Kidney epithelial cell (primary cell): ENCODE measurements at regions not wholly inside any gene's neighbourhood (a gene's known extent, or its start where the extent isn't known, plus 50 kb on each side); places are given as distances from the start of the nearest gene placed in this dataset.

Source experiments
- DNase-seq: peaks from one replicate; pipeline ENCODE4 v3.0.0-alpha.2; 2010; ENCODE audit warnings: low read depth
- H3K27me3 ChIP-seq: 2 replicates; pipeline ENCODE4 v1.6.0; 2011; ENCODE audit warnings: low read length; ENCODE audit not compliant: control insufficient read depth, insufficient read depth
- H3K36me3 ChIP-seq: 2 replicates; pipeline ENCODE4 v1.5.1; 2011; ENCODE audit warnings: low read length; ENCODE audit not compliant: control insufficient read depth, insufficient read depth
- H3K4me3 ChIP-seq: 2 replicates; pipeline ENCODE4 v1.5.1; 2011; ENCODE audit warnings: low read depth, mild to moderate bottlenecking, control low read depth, low read length
- CTCF ChIP-seq: IDR thresholded peaks from 2 replicates; pipeline ENCODE4 v1.5.1; 2011; ENCODE audit warnings: mild to moderate bottlenecking, moderate library complexity, low read length, control low read depth, inconsistent platforms; ENCODE audit not compliant: insufficient read depth, poor library complexity, severe bottlenecking

GRCh38 chr5:89128092-89128491, 245.1 kb upstream of the MEF2C start:
- DNase-seq, result no peak
- no peaks in the 10 kb centered on the region for H3K27me3 ChIP-seq
- H3K36me3 ChIP-seq, result no peaks in the 10 kb centered on the region
- no peak overlapping the region for H3K4me3 ChIP-seq
- TF ChIP-seq CTCF, result no peak

- Histone ChIP-seq H3K36me3 (no peaks in the 10 kb centered on the region), H3K4me3 (no peak overlapping the region), H3K27me3 (no peaks in the 10 kb centered on the region)
- TF ChIP-seq CTCF, result no peak
- DNase-seq, result no peak
Observed at GRCh38 chr5:89127191-89127590, 244.2 kb upstream of the MEF2C start.

GRCh38 chr5:89125372-89125771, 242.4 kb upstream of the MEF2C start:
- no peaks in the 10 kb centered on the region for H3K36me3 ChIP-seq
- no peak for TF ChIP-seq CTCF
- DNase-seq, result no peak
- H3K27me3 ChIP-seq, result no peaks in the 10 kb centered on the region
- H3K4me3 ChIP-seq, result no peak overlapping the region

- no peak for DNase-seq
- no peak overlapping the region for H3K4me3 ChIP-seq
- no peaks in the 10 kb centered on the region for H3K27me3 ChIP-seq
- no peak for TF ChIP-seq CTCF
- H3K36me3 ChIP-seq, result no peaks in the 10 kb centered on the region
Observed at GRCh38 chr5:89123581-89123980, 240.6 kb upstream of the MEF2C start.

- Histone ChIP-seq H3K27me3 (no peaks in the 10 kb centered on the region), H3K36me3 (no peaks in the 10 kb centered on the region), H3K4me3 (no peak overlapping the region)
- no peak for DNase-seq
- TF ChIP-seq CTCF, result no peak
Observed at GRCh38 chr5:89120719-89121118, 237.7 kb upstream of the MEF2C start.

- peak; percentile 34 for DNase-seq
- TF ChIP-seq CTCF, result no peak
- no peak overlapping the region for H3K4me3 ChIP-seq
- H3K27me3 ChIP-seq, result no peaks in the 10 kb centered on the region
- no peaks in the 10 kb centered on the region for H3K36me3 ChIP-seq
Observed at GRCh38 chr5:89117124-89117644, 234.2 kb upstream of the MEF2C start.
